HG03159 (cell line): ENCODE measurements at regions not wholly inside any gene's neighbourhood (a gene's known extent, or its start where the extent isn't known, plus 50 kb on each side); places are given as distances from the start of the nearest gene placed in this dataset.

Experiments
- ATAC-seq: cut with Tn5 transposase; IDR thresholded peaks from one replicate; pipeline ENCODE4 v1.9.1; 2021; ENCODE audit warnings: mild to moderate bottlenecking, moderate library complexity; ENCODE audit not compliant: unreplicated experiment

DNA sequence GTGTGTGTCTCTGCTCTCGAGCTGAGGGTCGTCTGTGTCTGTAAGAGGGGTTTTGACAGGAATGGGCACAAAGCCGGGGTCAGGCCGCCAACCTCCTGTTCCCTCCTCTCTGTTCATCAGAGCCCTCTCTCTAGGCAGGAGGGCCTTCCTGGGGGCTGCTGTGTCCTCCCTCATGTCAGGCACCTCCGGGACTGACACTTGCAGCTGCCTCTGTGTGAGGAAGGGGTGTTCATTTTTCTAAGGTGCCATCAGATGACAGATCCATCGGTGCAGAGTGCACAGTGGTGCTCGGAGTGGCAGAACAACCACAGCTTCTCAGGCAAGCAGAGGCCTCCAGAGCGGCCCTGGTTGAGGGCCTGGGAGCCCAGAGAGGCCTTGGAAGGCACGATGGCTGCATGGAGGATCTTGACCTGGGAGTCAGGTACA lies 265.4 kb upstream of the B3GAT1 start:
- ATAC-seq = no peak

DNA sequence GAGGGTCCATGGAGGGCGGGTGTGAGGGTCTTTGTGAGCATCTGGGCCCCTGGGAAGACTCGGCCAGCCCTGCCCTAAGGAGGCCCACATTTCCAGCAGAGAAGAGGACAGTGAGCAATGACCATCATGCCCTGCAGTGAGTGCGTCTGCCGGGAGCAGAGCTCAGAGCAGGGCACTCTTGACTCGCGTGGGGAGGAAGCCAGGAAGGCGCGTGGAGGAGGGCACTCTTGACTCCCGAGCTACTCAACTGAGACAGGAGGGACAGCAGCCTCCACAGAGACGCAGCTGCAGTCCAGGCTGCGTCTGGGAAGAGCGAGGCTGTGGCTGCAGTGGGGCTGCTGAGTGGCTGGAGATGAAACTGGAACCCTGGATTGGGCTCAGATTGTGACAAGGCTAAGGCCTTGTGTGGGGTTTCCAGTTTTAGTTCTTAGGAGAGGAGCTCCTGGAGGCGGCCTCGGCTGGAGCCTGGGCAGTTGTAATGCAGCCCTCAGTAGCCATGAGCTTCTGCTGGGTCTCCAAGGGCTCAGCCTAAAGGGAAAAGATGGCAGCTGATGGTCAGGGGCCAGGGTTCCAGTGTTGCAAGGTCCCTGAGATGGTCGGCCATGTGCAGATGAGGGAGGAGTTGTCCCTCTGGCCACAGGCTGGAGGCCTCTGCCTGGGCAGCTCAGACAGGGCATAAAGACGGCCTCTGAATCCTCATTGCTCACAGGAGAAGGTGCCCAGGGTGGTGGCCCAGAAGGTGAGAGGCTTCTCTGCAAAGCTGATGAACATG lies 264.7 kb upstream of the B3GAT1 start:
- no peak for ATAC-seq

DNA sequence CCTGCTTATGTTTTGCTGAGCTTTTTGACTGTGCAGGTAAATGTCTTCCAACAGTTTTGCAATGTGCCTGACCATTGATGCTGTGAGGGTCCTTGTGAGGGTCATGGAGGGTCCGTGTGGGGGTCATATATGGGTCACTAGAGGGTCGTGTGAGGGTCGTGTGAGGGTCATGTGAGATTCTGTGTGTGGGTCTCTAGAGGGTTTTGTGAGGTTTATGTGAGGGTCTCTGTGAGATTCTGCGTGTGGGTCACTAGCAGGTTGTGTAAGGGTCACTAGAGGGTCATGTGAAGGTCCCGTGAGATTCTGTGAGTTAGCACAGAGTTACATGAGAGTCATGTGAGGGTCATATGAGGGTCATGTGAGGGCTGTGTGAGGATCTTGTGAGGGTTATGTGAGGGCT lies 263.9 kb upstream of the B3GAT1 start:
- no peak for ATAC-seq

DNA sequence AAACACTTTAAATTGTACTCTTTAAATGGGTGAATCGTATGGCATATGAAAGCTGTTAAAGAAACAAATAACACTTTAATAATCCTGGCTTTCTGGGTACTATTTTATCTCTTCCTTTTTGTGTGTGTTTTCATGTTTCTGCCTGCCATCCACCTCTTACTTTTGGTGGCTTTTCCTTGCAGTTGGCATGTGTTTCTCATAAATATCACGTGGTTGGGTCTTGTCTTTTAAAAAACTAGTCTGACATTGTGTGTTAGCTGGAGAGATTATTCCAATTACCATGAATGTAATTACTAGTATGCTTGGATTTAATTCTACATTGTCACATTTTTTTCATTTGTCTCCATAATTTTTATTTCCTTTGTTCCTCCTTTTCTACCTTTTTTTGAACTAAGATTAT lies 262.9 kb upstream of the B3GAT1 start:
- ATAC-seq = no peak

GRCh38 chr11:134670961-134671370 lies 258.9 kb upstream of the B3GAT1 start:
- ATAC-seq = no peak

DNA sequence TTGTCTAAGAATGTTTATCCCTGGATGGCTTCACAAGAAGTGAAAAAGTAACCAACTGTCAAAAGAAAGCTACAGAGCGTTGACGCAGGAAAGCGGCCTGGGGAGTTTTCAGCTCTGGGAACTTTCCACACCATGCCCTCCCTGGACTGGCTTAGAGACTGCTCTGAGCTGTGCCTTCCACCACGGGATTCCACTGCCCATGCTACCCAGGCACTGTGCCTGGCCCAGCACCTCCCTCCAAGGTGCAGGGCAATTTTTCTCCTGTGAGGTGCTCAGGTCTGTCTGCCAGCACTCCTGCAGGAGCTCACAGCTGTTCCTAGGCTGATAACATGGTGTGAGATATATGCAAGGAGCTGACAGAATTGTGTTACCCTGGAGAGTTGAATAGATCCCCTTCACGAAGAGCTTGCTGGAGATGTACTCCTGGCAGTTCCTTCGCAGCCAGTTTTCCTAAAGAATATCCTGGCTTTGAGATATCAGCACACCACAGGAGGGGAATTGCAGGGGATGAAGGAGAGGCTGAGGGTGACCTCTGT lies 258.3 kb upstream of the B3GAT1 start:
- ATAC-seq = no peak

- ATAC-seq = no peak
Measured at GRCh38 chr11:134669796-134670195, 257.8 kb upstream of the B3GAT1 start.

DNA sequence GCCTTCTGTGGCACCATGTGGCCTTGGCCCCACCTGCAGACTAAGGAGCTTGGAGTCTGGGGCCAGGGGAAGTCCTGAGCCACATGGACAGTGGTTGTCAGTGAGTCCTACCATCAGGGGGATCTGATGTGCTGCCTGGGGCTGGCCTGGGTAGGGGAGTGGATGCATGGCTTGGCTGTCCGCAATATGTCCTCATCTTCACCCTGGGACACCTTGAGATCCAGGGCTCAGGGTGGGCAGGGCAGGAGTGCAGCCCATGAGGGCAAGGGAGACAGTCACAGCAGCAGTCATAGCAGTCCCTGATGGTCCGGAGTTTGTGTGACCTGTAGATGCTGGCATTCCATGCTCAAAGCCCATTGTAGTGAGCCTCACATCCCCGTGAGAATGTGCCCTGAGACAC lies 256.8 kb upstream of the B3GAT1 start:
- no peak for ATAC-seq

- ATAC-seq = no peak
Measured at GRCh38 chr11:134668076-134668475, 256.0 kb upstream of the B3GAT1 start.

DNA sequence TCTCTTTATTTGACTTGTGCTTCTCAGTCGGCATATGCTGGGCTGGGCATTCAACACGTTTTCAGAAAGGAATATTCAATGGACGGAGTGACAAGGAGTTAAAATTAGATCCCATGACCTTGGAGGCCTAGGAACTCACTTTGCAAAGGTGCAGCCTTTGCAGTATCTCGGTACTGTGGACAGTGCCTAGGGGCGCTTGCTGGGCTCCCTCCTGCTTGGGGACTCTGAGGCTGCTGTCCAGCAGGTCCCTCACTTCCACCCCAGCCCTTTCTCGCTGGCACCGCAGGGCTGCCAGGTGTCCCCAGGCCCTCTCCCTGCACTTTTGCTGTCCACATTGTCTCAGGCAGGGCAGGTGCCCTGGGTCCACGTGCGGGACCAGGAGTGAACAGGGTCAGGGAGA lies 255.5 kb upstream of the B3GAT1 start:
- no peak for ATAC-seq

- ATAC-seq = no peak
Measured at GRCh38 chr11:134667175-134667500, 255.1 kb upstream of the B3GAT1 start.

GRCh38 chr11:134666273-134667174 lies 254.5 kb upstream of the B3GAT1 start:
- ATAC-seq = no peak

DNA sequence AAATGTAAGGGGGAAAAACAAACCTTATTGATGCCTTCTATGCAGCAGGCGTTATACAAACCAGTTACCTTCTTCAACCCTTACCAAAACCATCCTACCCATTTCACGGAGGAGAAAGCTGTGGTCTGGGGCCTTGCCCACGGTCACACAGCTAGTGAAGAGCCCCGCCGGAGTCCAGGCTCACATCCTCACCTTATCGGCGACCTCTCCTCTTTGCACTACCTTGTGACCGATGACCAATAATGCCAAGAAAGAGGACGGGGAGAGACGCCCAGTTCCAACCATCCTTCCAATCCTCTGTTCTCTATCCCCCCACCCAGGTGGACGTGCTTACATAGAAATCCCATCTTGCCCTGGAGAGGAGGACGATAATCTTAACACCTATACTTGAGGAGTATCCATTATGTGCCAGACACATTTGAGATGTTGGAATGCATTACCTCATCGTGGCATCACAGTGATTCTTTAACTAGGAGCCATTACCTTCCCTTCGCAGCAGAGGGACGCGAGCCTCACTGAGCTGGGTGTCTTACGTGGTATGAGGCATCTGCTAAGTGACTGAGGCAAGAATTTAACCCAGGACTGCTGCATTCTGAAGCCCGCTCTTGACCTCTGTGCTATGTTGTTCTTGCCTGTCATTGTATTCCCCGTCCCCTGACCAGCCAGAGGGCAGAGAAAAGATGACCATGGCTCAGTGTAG lies 253.7 kb upstream of the B3GAT1 start:
- ATAC-seq = no peak

DNA sequence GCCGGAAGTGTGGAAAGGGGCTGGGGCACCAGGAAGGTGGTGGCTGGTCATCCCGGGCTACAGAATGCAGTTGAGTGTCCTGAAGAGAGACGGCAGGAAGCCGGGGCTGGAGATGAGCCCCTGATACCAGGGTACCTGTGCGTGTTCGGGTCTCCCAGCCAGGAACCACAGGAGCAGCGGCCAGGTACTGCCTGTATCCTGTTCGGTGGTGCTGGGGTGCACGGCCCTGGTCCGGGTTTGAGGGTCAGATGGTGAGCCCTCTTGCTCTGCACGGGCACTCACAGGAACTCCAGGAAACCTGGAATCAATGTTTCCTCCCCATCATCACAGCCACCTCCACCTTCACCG lies 253.1 kb upstream of the B3GAT1 start:
- no peak for ATAC-seq

DNA sequence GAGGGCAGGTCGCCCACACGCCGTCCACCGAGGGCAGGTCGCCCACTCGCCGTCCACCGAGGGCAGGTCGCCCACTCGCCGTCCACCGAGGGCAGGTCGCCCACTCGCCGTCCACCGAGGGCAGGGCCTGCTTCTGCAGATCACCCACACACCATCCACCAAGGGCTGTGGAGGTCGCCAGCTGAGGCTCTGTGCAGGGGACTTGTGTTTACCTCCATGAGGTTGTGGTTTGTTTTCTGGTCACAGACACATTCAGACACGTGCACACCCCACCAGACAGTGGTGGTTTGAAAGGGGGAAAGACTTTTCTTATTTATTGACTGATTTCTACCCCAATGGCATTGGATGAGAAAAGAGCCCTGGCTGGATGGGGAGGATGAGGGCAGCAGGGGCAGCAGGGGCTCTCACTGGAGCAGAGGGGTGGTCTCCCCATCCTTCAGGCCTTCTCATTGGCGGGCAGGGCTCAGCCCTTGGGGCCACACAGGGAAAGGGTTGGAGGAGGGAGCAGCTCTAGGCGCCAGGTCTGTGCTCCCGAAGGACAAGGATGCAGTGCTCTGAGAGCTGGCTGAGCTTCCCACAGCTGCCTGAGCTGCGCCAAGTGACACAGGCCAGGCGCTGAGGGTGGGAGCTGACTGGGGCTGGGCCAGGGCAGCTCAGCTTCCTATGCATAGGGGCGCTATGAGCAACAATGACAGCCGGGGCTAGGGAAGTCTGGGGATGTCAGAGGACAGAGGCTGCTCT lies 252.6 kb upstream of the B3GAT1 start:
- ATAC-seq = no peak

- ATAC-seq = no peak
Measured at GRCh38 chr11:134663506-134664313, 251.7 kb upstream of the B3GAT1 start.

DNA sequence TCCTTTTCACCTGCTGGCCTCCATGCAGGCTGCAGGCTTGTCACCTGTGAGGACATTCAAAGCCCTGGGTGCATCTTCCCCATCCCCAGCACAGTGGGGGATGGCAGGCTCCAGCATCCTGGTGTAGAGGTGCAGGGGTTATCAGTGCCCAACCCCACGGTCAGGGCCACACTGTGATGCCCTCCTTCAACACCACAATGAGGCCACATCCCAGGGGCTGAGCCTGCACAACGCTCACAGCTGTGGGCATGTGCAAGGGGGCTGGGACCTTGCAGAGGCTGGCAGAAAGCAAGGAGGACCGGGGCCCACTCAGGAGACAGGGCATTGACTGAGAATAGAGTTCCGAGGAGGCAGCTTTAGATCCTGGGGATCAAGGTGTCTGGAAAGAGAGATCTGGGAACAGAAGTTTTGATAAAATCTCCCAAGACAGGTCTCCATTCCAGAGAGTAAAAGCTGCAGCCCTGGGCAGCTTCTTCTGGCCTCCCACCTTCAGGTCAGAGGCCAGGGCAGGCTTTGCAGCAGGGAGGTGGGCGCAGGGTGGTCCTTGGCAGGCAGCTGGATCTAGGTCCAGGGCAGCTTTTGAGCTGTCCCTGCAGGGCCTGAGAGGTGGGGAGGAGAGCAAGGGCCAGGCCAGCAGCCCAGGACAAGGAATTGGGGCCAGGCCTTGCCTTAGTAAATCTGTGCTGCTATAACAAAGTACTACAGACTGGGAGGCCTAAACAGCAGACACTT lies 250.8 kb upstream of the B3GAT1 start:
- ATAC-seq = no peak

- ATAC-seq = no peak
Measured at GRCh38 chr11:134661660-134662059, 249.6 kb upstream of the B3GAT1 start.

DNA sequence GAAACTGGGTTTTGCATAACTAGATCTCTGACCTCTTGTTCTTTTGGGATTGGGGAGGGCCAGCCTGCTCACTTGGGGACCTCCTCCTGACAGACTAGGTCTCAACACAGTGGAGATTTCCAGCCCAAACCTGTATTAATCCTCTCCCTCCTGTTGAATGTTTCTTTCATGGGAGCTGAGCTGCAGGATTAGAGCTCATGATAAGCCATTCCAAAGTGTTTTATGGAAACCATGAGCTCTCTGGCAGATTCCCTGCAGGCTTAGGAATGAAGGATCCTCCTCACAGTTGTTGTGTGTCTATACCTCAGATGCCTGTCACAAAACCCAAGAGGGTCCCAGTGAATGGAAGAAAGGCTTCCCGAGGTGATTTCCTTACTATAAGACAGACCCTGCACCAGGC lies 248.4 kb upstream of the B3GAT1 start:
- no peak for ATAC-seq
